ENCODE measurements at regions not wholly inside any gene's neighbourhood (a gene's known extent, or its start where the extent isn't known, plus 50 kb on each side); places are given as distances from the start of the nearest gene placed in this dataset.

GRCh38 chr12:115075552-115076170, 391.7 kb upstream of the TBX3 start:
- TF ChIP-seq CTCF (conservative IDR thresholded peaks at IDR 0.05) (no peak), ZFX (IDR thresholded peaks at IDR 0.05) (no peak)

All from C4-2B (cell line).